Astrocyte of the spinal cord (primary cell): ENCODE measurements at regions not wholly inside any gene's neighbourhood (a gene's known extent, or its start where the extent isn't known, plus 50 kb on each side); places are given as distances from the start of the nearest gene placed in this dataset.
A peak's percentile ranks its signal among the peaks of the same experiment; 100 is the strongest.

Experiments
- DNase-seq: peaks from one replicate; pipeline ENCODE4 v3.0.0; 2011; ENCODE audit warnings: low read depth, low spot score
- H3K4me3 ChIP-seq: 2 replicates; pipeline ENCODE4 v1.5.1; 2011; ENCODE audit warnings: low read depth, mild to moderate bottlenecking, low read length, moderate library complexity
- in situ Hi-C: cut with HindIII; loops from 2 replicates; pipeline ENCODE4 v1.10.0; 2017; ENCODE audit warnings: low sequenced_read_pairs
- TF ChIP-seq, protein P1 (sequence below): IDR thresholded peaks from 2 replicates; pipeline ENCODE4 v1.5.1; 2012; ENCODE audit warnings: low read depth, mild to moderate bottlenecking, low read length, inconsistent platforms

DNA sequence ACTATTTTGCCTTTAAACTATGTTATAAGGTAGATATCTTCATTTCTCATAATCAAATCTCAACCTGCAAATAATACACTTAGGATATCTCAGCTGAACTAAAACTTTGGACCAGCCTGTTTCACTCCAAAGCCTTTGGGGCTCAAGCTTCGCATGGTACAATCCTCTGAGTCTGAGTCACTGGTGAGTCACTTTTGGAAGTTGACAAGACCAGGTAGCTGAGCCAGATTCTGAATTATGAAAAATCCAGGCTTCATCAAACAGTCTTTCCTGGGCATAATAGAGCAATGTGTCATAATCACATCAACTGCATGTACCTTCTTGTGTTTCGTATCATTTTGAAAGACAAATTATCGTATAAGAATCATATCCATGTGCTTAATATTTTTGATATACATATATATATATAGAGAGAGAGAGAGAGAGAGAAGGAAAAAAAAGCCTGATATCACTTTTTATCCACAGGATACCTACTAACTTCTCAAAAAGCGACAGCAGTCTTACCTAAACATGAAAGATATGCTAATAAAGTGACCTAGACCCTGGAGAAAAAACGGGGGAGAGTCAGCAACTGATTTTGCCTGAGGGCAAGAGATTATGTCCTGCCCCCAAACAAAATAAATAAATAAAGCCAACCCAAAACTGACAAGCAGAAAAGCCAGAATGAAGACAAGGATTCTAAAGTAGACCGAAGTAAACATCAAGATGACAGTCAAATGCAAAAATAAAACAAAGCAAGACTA lies 263.9 kb upstream of the TGFBR2 start:
- in situ Hi-C loops = no loop called here
- H3K4me3 ChIP-seq = no peak overlapping the region
- DNase-seq = peak; percentile 94
- TF ChIP-seq, protein P1, sequence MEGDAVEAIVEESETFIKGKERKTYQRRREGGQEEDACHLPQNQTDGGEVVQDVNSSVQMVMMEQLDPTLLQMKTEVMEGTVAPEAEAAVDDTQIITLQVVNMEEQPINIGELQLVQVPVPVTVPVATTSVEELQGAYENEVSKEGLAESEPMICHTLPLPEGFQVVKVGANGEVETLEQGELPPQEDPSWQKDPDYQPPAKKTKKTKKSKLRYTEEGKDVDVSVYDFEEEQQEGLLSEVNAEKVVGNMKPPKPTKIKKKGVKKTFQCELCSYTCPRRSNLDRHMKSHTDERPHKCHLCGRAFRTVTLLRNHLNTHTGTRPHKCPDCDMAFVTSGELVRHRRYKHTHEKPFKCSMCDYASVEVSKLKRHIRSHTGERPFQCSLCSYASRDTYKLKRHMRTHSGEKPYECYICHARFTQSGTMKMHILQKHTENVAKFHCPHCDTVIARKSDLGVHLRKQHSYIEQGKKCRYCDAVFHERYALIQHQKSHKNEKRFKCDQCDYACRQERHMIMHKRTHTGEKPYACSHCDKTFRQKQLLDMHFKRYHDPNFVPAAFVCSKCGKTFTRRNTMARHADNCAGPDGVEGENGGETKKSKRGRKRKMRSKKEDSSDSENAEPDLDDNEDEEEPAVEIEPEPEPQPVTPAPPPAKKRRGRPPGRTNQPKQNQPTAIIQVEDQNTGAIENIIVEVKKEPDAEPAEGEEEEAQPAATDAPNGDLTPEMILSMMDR = no peak

DNA sequence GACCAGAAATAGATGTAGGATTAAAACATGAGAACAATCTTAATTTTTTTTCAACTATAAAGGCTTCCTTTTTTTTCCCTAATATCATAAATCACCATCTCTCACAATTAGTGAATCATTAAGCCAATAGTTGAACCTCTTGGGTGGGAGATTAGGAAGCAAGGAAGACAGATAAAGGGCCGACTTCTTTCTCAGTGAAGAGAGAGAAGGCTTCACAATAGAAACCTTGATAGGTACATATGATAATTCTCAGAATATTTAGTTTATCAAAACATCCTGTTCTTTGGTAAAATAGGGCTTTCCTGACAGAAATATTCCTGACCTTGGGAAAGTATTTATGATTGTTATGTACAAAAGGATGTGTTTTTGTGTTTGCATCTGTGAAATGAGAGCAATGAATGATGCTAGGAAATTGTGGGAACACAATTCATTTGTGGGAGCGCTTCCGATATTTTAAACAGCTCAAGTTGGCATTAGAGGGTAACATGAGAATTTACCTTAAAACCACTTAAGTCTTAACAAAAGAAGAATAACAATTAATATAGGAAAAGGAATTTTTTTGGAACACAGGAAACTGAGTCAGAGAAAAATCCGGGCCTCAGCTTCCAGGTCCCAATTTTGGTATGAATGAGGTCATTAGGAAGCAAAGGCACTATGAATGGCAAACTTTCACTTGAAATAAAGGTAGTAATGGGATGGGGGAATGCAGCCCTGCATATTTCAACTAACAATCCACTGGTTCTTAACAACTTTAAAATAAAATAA lies 263.2 kb upstream of the TGFBR2 start:
- TF ChIP-seq, protein P1 = no peak
- in situ Hi-C loops = no loop called here
- DNase-seq = no peak
- H3K4me3 ChIP-seq = no peak overlapping the region

DNA sequence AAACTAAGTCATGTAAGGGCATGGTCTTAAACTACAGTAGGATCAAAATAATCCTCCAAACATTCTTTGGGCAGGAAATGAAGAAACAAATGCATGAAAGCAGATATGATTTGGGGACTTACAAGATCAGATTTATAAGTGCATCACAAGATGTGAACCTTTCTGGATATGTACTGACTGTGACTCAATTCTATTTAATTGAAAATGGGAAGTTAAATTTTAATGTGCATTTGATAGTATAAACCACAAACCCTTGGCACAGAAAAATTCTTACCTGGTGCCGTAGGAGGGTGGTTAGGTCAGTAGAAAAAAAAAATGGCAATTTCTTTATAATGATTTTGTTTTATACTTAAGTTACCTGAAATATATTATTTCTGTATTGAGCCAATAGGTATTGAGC lies 262.5 kb upstream of the TGFBR2 start:
- TF ChIP-seq, protein P1 = no peak
- in situ Hi-C loops = no loop called here
- DNase-seq = no peak
- no peak overlapping the region for H3K4me3 ChIP-seq

DNA sequence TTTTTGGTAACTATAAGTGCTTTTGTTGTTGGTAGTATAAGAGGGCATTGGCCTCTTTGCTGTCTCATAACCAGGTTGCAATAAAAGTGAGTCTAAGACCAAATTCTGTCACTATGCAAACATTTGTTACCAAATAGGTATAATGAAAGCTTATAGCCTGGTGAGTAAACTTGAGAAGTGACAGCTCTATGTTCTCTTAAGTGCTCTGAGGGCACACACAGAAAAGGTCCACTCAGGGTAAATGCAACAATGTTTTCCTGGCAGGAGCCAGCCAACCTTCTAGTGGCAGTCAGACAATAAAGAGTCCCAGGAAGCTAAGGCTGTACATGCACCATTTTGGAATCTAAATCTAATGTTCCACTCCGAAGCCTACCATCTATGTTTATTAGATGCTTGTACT lies 262.1 kb upstream of the TGFBR2 start:
- in situ Hi-C loops = no loop called here
- TF ChIP-seq, protein P1 = no peak

DNA sequence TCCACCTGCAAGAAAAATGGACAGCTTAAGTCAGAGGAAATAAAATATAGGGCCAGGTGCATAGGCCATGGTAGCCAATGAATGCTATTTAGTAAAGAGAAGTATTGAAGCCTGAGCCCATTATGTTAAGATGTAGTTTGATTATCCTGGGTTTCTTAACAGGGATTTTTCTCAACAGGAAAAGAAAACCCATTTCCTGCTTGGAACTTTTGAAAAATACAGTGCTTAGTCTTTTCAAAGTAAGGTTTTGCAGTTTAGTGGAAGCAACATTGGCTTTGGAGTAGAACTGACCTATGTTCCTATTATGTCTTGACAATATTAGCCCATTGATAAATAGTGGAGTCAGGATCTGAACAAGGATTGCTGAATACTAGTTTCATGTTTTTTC lies 259.5 kb upstream of the TGFBR2 start:
- in situ Hi-C loops = no loop called here
- no peak for DNase-seq
- H3K4me3 ChIP-seq = no peak overlapping the region
- TF ChIP-seq, protein P1 = no peak

More for the DNA sequence above, 262.1 kb upstream of the TGFBR2 start:
- H3K4me3 ChIP-seq = no peak overlapping the region
- DNase-seq = no peak

DNA sequence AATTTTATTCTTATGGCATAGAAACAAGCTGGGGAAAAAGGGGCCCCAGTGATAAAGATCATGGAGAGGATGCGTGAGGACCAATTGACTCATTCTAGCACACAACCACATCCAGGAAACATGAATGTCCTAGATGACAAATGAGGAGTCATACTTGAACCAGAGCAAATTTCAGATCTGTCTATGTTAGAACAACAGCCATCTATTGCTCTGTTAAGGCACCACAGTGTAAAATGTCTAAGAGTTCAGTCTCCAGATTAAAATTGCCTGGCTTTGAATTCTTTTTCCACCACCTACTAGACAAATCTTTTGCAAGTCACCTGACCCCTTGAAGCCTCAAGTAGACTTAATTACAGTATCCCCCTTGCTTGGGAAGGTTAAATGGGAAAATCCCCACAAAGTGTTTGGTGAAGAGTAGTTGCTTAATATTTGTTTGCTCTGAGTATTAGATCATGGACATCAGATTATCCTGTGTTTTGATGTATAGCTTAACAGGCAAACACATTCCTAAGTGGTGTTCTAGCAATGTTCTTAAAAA lies 258.7 kb upstream of the TGFBR2 start:
- H3K4me3 ChIP-seq = no peak overlapping the region
- in situ Hi-C loops = no loop called here
- peak; percentile 82 for DNase-seq
- TF ChIP-seq, protein P1 = no peak
